Thoracic aorta (tissue), 2 donors: ENCODE measurements at regions not wholly inside any gene's neighbourhood (a gene's known extent, or its start where the extent isn't known, plus 50 kb on each side); places are given as distances from the start of the nearest gene placed in this dataset.

ENCODE experiments used
- ATAC-seq: fragments of 150-250 bp; one replicate; pipeline ENCODE4 v1.8.0; 2017; ENCODE audit warnings: low read depth; ENCODE audit not compliant: insufficient number of reproducible peaks, low FRiP score
- DNase-seq: peaks from one replicate; pipeline ENCODE4 v3.0.0-alpha.2; 2020; ENCODE audit warnings: low spot score
- H3K27ac ChIP-seq, 2 donors: fragments of 200-600 bp; sonication (generic); 1 replicate in 1 of 2; 2 replicates in 1 of 2; pipeline ENCODE4 v1.5.1; 2016; ENCODE audit warnings: mild to moderate bottlenecking in 2 of 2, moderate library complexity in 2 of 2
- H3K27me3 ChIP-seq: fragments of 200-600 bp; sonication (generic); replicated peaks from 2 replicates; pipeline ENCODE4 v1.6.0; 2016; ENCODE audit warnings: mild to moderate bottlenecking; ENCODE audit not compliant: insufficient read depth
- H3K36me3 ChIP-seq: fragments of 200-600 bp; sonication (generic); one replicate; pipeline ENCODE4 v1.5.1; 2016
- H3K4me1 ChIP-seq, 2 donors: fragments of 200-600 bp; sonication (generic); 1 replicate in 1 of 2; 2 replicates in 1 of 2; pipeline versions ENCODE4 v1.5.1 to v1.6.0; 2016; ENCODE audit warnings: low read depth in 2 of 2, mild to moderate bottlenecking in 1 of 2; ENCODE audit not compliant: control insufficient read depth in 1 of 2
- H3K4me3 ChIP-seq: fragments of 200-600 bp; sonication (generic); 2 replicates; pipeline ENCODE4 v1.5.1; 2016; ENCODE audit warnings: mild to moderate bottlenecking
- H3K9me3 ChIP-seq: fragments of 200-600 bp; sonication (generic); 2 replicates; pipeline ENCODE4 v1.5.1; 2016
- TF ChIP-seq, protein P1 (sequence below): fragments of 200-600 bp; sonication (generic); IDR thresholded peaks from one replicate; pipeline ENCODE4 v1.5.1; 2019; ENCODE audit warnings: antibody characterized with exemption

GRCh38 chr6:133156689-133157088, 84.5 kb upstream of the EYA4 start:
- Histone ChIP-seq H3K4me1 (no peaks in the 10 kb centered on the region), H3K4me3 (no peak overlapping the region), H3K27me3 (no peaks in the 10 kb centered on the region), H3K27ac (no peak overlapping the region), H3K9me3 (no peaks in the 10 kb centered on the region), H3K36me3 (no peaks in the 10 kb centered on the region)
- DNase-seq (no peak), ATAC-seq (no peak)
- TF ChIP-seq, protein P1, sequence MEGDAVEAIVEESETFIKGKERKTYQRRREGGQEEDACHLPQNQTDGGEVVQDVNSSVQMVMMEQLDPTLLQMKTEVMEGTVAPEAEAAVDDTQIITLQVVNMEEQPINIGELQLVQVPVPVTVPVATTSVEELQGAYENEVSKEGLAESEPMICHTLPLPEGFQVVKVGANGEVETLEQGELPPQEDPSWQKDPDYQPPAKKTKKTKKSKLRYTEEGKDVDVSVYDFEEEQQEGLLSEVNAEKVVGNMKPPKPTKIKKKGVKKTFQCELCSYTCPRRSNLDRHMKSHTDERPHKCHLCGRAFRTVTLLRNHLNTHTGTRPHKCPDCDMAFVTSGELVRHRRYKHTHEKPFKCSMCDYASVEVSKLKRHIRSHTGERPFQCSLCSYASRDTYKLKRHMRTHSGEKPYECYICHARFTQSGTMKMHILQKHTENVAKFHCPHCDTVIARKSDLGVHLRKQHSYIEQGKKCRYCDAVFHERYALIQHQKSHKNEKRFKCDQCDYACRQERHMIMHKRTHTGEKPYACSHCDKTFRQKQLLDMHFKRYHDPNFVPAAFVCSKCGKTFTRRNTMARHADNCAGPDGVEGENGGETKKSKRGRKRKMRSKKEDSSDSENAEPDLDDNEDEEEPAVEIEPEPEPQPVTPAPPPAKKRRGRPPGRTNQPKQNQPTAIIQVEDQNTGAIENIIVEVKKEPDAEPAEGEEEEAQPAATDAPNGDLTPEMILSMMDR: no peak

- DNase-seq: no peak
- no peaks in the 10 kb centered on the region for H3K27me3 ChIP-seq
- no peak overlapping the region for H3K4me3 ChIP-seq
- no peaks in the 10 kb centered on the region for H3K9me3 ChIP-seq
- no peak overlapping the region for H3K27ac ChIP-seq
- H3K36me3 ChIP-seq: no peaks in the 10 kb centered on the region
- no peaks in the 10 kb centered on the region for H3K4me1 ChIP-seq
- ATAC-seq: no peak
- TF ChIP-seq, protein P1: no peak
Observed at GRCh38 chr6:133157995-133158394, 83.2 kb upstream of the EYA4 start.

GRCh38 chr6:133159255-133159795, 81.8 kb upstream of the EYA4 start:
- Histone ChIP-seq H3K36me3 (no peaks in the 10 kb centered on the region), H3K27me3 (no peaks in the 10 kb centered on the region), H3K9me3 (no peaks in the 10 kb centered on the region), H3K4me1 (no peaks in the 10 kb centered on the region), H3K4me3 (no peak overlapping the region), H3K27ac (no peak overlapping the region)
- TF ChIP-seq, protein P1: no peak
- ATAC-seq (no peak), DNase-seq (no peak)

DNA sequence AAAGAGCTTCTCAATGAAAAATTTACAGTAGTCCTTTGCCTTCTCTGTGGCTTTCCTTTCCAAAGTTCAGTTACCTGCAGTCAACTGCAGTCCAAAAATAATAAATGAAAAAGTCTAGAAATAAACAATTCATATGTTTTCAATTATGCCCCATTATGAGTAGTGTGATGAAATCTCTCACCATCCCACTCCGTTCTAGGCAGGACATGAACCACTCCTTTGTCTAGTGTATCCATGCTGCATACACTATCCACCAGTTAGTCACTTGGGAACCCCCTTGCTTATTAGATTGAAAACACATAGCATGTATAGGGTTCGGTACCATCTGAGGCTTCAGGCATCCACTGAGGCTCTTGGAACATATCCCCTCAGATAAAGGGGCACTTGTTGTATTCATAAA, 80.6 kb upstream of the EYA4 start:
- Histone ChIP-seq H3K27me3 (no peaks in the 10 kb centered on the region), H3K36me3 (no peaks in the 10 kb centered on the region), H3K4me1 (no peaks in the 10 kb centered on the region), H3K27ac (no peak overlapping the region), H3K4me3 (no peak overlapping the region), H3K9me3 (no peaks in the 10 kb centered on the region)
- DNase-seq (no peak), ATAC-seq (no peak)
- TF ChIP-seq, protein P1: no peak

DNA sequence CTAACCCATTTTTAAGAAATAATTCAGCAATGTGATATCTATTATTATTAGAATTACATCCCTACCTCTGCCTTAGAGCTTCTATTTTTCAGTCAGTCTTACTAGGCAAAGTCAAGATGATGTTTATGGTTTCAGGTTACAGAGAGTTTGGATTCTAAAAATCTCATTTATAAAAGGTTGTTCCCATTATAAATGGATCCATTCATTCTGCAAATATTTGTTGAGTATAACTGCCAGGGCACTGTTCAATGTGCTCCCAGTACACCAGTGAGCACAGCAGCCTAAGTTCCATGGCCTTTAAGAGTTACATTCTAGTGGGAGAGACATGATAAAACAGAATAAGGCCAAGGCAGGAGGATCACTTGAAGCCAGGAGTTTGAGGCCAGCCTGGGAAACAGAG, 75.9 kb upstream of the EYA4 start:
- Histone ChIP-seq H3K9me3 (no peaks in the 10 kb centered on the region), H3K36me3 (no peaks in the 10 kb centered on the region), H3K27me3 (no peaks in the 10 kb centered on the region), H3K27ac (no peak overlapping the region), H3K4me1 (no peaks in the 10 kb centered on the region), H3K4me3 (no peak overlapping the region)
- TF ChIP-seq, protein P1: no peak
- DNase-seq (no peak), ATAC-seq (no peak)
